OCI-LY3 (cell line): ENCODE measurements at regions not wholly inside any gene's neighbourhood (a gene's known extent, or its start where the extent isn't known, plus 50 kb on each side); places are given as distances from the start of the nearest gene placed in this dataset.

ENCODE experiments used
- H2AFZ ChIP-seq: fragments of 200-600, 300-600 bp; shearing (Covaris generic); 2 replicates; pipeline ENCODE4 v1.6.0; 2014; ENCODE audit warnings: antibody characterized with exemption, low read depth, low read length
- H3K27ac ChIP-seq: fragments of 200-600, 300-600 bp; sonication (generic); 2 replicates; pipeline ENCODE4 v1.5.1; 2014; ENCODE audit warnings: mild to moderate bottlenecking, low read length, moderate library complexity, mixed read lengths
- H3K27me3 ChIP-seq: fragments of 200-600, 300-600 bp; sonication (generic); 2 replicates; pipeline ENCODE4 v1.6.1; 2014; ENCODE audit warnings: low read depth, low read length, mixed read lengths
- H3K36me3 ChIP-seq: fragments of 200-600, 300-600 bp; sonication (generic); replicated peaks from 2 replicates; pipeline ENCODE3; 2014; ENCODE audit warnings: low read depth, low read length, mixed read lengths
- H3K4me1 ChIP-seq: fragments of 300-600, 200-600 bp; sonication (generic); 2 replicates; pipeline ENCODE4 v1.6.1; 2014; ENCODE audit warnings: low read length, mixed read lengths
- H3K4me2 ChIP-seq: fragments of 200-600, 300-600 bp; sonication (generic); 2 replicates; pipeline ENCODE4 v1.6.1; 2014; ENCODE audit warnings: low read length, mixed read lengths
- H3K4me3 ChIP-seq: fragments of 300-600, 200-600 bp; sonication (generic); 2 replicates; pipeline ENCODE4 v1.5.1; 2014; ENCODE audit warnings: antibody characterized with exemption, mild to moderate bottlenecking, low read length, moderate library complexity
- H3K79me2 ChIP-seq: fragments of 300-600, 200-600 bp; shearing (Covaris generic); 2 replicates; pipeline ENCODE4 v1.6.1; 2014; ENCODE audit warnings: mild to moderate bottlenecking, low read length, mixed read lengths
- H3K9ac ChIP-seq: fragments of 300-600, 200-600 bp; shearing (Covaris generic); 2 replicates; pipeline ENCODE4 v1.6.0; 2014; ENCODE audit warnings: mild to moderate bottlenecking, low read length, moderate library complexity
- H3K9me3 ChIP-seq: fragments of 200-600, 300-600 bp; shearing (Covaris generic); 2 replicates; pipeline ENCODE4 v1.6.1; 2014; ENCODE audit warnings: low read length, mixed read lengths; ENCODE audit not compliant: insufficient read depth
- H4K20me1 ChIP-seq: fragments of 200-600, 300-600 bp; sonication (generic); 2 replicates; pipeline ENCODE4 v1.6.1; 2016; ENCODE audit warnings: low read length, mixed read lengths; ENCODE audit not compliant: insufficient read depth
- EZH2phosphoT487 ChIP-seq: fragments of 200-600 bp; shearing (Covaris generic); IDR thresholded peaks from 2 replicates; pipeline ENCODE4 v1.6.1; 2018; ENCODE audit warnings: antibody characterized with exemption, mixed run types, low read depth
- TF ChIP-seq, protein P1 (sequence below): fragments of 200-600, 300-600 bp; sonication (generic); IDR thresholded peaks from 2 replicates; pipeline ENCODE4 v1.5.1; 2014; ENCODE audit warnings: antibody characterized with exemption, low read length, low read depth

DNA sequence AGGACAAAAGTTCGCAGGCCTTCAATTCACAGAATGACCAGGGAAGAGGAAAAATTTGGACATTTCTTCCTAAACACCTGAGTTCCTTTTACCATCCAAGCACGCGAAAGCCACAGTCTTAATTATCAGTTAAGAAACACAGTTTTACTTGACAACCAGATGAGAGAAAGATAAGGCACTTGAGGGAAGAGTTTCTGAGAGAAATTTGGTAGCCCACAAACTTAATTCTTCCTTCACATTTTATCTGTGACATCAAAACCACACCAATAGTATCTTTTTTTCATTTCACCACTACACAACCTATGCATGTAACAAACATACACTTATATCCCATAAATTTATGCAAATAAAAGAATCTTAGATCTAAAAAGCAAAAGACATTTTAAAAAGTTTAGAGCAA, 326.6 kb downstream of the MZT1 start:
- Histone ChIP-seq H3K9me3 (no peaks in the 10 kb centered on the region), H3K4me2 (no peak overlapping the region), H3K27me3 (no peaks in the 10 kb centered on the region), H3K4me1 (no peaks in the 10 kb centered on the region), H3K27ac (no peak overlapping the region), H3K36me3 (no peaks in the 10 kb centered on the region), H3K9ac (no peak overlapping the region), H2AFZ (no peak overlapping the region), H3K79me2 (no peaks in the 10 kb centered on the region), H4K20me1 (no peaks in the 10 kb centered on the region), H3K4me3 (no peak overlapping the region)
- TF ChIP-seq, protein P1, sequence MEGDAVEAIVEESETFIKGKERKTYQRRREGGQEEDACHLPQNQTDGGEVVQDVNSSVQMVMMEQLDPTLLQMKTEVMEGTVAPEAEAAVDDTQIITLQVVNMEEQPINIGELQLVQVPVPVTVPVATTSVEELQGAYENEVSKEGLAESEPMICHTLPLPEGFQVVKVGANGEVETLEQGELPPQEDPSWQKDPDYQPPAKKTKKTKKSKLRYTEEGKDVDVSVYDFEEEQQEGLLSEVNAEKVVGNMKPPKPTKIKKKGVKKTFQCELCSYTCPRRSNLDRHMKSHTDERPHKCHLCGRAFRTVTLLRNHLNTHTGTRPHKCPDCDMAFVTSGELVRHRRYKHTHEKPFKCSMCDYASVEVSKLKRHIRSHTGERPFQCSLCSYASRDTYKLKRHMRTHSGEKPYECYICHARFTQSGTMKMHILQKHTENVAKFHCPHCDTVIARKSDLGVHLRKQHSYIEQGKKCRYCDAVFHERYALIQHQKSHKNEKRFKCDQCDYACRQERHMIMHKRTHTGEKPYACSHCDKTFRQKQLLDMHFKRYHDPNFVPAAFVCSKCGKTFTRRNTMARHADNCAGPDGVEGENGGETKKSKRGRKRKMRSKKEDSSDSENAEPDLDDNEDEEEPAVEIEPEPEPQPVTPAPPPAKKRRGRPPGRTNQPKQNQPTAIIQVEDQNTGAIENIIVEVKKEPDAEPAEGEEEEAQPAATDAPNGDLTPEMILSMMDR, result no peak
- TF ChIP-seq EZH2phosphoT487, result no peak

DNA sequence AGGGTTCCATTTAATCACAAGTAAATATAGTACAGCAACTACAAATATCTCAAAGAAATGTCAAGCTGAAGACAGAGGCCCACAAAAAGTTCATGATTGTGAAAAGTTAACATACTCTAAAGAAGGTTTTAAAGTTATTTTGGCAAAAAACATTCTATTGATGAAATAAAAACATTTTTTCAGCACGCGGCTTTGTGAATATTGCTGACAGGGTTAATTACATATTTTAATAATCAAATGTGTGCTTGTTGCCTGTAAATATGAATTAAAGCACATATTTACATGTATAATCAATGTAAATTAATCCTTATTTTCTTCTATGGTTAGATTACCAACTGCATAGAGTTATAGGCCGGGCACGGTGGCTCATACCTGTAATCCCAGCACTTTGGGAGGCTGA, 328.1 kb downstream of the MZT1 start:
- no peaks in the 10 kb centered on the region for H3K9me3 ChIP-seq
- H4K20me1 ChIP-seq, result no peaks in the 10 kb centered on the region
- TF ChIP-seq EZH2phosphoT487, result no peak
- TF ChIP-seq, protein P1, result no peak
- no peak overlapping the region for H3K4me2 ChIP-seq
- H3K36me3 ChIP-seq, result no peaks in the 10 kb centered on the region
- H3K9ac ChIP-seq, result no peak overlapping the region
- no peaks in the 10 kb centered on the region for H3K4me1 ChIP-seq
- no peaks in the 10 kb centered on the region for H3K27me3 ChIP-seq
- H3K27ac ChIP-seq, result no peak overlapping the region
- H3K4me3 ChIP-seq, result no peak overlapping the region
- no peaks in the 10 kb centered on the region for H3K79me2 ChIP-seq
- no peak overlapping the region for H2AFZ ChIP-seq

DNA sequence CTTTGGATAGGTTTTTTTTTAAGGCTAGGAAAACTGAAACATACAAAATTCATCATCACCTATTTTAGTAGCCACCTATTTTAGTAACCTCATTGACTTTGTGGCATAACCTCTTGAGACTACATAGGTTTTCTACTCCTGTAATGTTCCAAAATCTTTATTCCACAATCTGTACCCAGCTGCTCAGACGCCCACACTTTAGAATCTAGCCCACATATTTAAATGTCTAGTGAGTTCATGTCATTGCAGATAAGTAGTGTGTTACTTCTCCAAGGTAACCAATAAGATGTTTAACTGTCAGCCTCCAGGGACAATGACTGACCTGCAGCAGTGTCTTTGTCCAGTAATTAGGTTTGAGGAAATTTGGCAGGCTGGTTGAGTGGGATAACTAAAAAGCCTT, 330.2 kb downstream of the MZT1 start:
- H3K27me3 ChIP-seq, result no peaks in the 10 kb centered on the region
- no peak overlapping the region for H3K4me3 ChIP-seq
- H3K4me1 ChIP-seq, result no peaks in the 10 kb centered on the region
- no peaks in the 10 kb centered on the region for H3K36me3 ChIP-seq
- TF ChIP-seq EZH2phosphoT487, result no peak
- TF ChIP-seq, protein P1, result no peak
- no peak overlapping the region for H3K4me2 ChIP-seq
- no peaks in the 10 kb centered on the region for H4K20me1 ChIP-seq
- no peak overlapping the region for H3K9ac ChIP-seq
- no peaks in the 10 kb centered on the region for H3K79me2 ChIP-seq
- H2AFZ ChIP-seq, result no peak overlapping the region
- H3K9me3 ChIP-seq, result no peaks in the 10 kb centered on the region
- no peak overlapping the region for H3K27ac ChIP-seq

DNA sequence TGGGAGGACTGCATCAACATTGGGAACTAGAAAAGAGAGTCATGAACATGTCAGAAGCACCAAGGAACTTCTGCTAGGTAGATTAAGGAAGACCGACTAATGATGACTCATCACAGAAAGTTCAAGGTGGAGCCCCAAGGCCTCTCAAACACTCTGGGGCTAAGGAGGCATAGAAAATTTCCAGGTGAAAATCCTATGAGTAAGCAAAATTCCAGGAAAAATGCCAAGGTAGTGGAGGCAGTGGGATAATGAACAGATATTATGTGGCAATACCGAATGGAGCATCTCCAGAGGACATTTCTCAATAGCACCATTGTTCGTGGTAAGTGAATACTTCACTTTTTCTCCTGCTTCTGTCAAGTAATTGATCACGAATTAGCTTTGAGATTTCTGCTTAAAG, 336.5 kb downstream of the MZT1 start:
- no peaks in the 10 kb centered on the region for H3K79me2 ChIP-seq
- no peak for TF ChIP-seq EZH2phosphoT487
- TF ChIP-seq, protein P1, result no peak
- no peaks in the 10 kb centered on the region for H3K27me3 ChIP-seq
- H3K4me1 ChIP-seq, result no peaks in the 10 kb centered on the region
- no peak overlapping the region for H3K27ac ChIP-seq
- no peaks in the 10 kb centered on the region for H4K20me1 ChIP-seq
- no peaks in the 10 kb centered on the region; the same call in 1 of the 2 replicates for H3K9me3 ChIP-seq
- no peaks in the 10 kb centered on the region for H3K36me3 ChIP-seq
- no peak overlapping the region for H3K4me3 ChIP-seq
- no peak overlapping the region for H2AFZ ChIP-seq
- no peak overlapping the region for H3K4me2 ChIP-seq
- no peak overlapping the region for H3K9ac ChIP-seq
